HG03521 (cell line): ENCODE measurements at regions not wholly inside any gene's neighbourhood (a gene's known extent, or its start where the extent isn't known, plus 50 kb on each side); places are given as distances from the start of the nearest gene placed in this dataset.
"Not testable (repeated sequence)": the region's sequence is repeated elsewhere in the genome, so short reads cannot be mapped to it uniquely, and the experiment has no call there.

Source experiments
- ATAC-seq: cut with Tn5 transposase; IDR thresholded peaks from one replicate; pipeline ENCODE4 v1.9.1; 2021; ENCODE audit warnings: mild to moderate bottlenecking, moderate library complexity; ENCODE audit not compliant: unreplicated experiment

GRCh38 chr20:22941550-22941949, 93.6 kb upstream of the SSTR4 start:
- no peak for ATAC-seq

GRCh38 chr20:22942742-22943141, 92.4 kb upstream of the SSTR4 start:
- no peak for ATAC-seq

- no peak for ATAC-seq
Measured at GRCh38 chr20:22944062-22944461, 91.0 kb upstream of the SSTR4 start.

GRCh38 chr20:22944936-22945335, 90.2 kb upstream of the SSTR4 start:
- ATAC-seq = no peak

- no peak for ATAC-seq
Measured at GRCh38 chr20:22946596-22946995, 88.5 kb upstream of the SSTR4 start.

GRCh38 chr20:22949331-22950109, 85.6 kb upstream of the SSTR4 start:
- no peak for ATAC-seq

- no peak for ATAC-seq
Measured at GRCh38 chr20:22951966-22952365, 83.1 kb upstream of the SSTR4 start.

GRCh38 chr20:22954661-22955060, 80.5 kb upstream of the SSTR4 start:
- no peak for ATAC-seq

GRCh38 chr20:22958390-22958789, 76.7 kb upstream of the SSTR4 start:
- ATAC-seq = no peak

GRCh38 chr20:22962567-22963439, 72.3 kb upstream of the SSTR4 start:
- no peak for ATAC-seq

- ATAC-seq = no peak
Measured at GRCh38 chr20:22963581-22963980, 71.5 kb upstream of the SSTR4 start.

- ATAC-seq = no peak
Measured at GRCh38 chr20:22966787-22967464, 68.2 kb upstream of the SSTR4 start.

GRCh38 chr20:22967706-22968105, 67.4 kb upstream of the SSTR4 start:
- ATAC-seq = not testable (repeated sequence)

GRCh38 chr20:22969031-22969430, 66.1 kb upstream of the SSTR4 start:
- not testable (repeated sequence) for ATAC-seq

- not testable (repeated sequence) for ATAC-seq
Measured at GRCh38 chr20:22971077-22971476, 64.0 kb upstream of the SSTR4 start.

- no peak for ATAC-seq
Measured at GRCh38 chr20:22974354-22974753, 60.8 kb upstream of the SSTR4 start.

GRCh38 chr20:22977047-22977785, 57.9 kb upstream of the SSTR4 start:
- ATAC-seq = no peak

GRCh38 chr20:22984008-22984407, 51.1 kb upstream of the SSTR4 start:
- ATAC-seq = no peak

- ATAC-seq = no peak
Measured at GRCh38 chr20:22984606-22985005, 50.5 kb upstream of the SSTR4 start.

GRCh38 chr20:22985239-22985778, 49.8 kb upstream of the SSTR4 start:
- no peak for ATAC-seq
